NB4 (cell line): ENCODE measurements at regions not wholly inside any gene's neighbourhood (a gene's known extent, or its start where the extent isn't known, plus 50 kb on each side); places are given as distances from the start of the nearest gene placed in this dataset.

Experiments used
- MYC ChIP-seq: IDR thresholded peaks from 2 replicates; pipeline ENCODE4 v1.6.1; 2011; ENCODE audit warnings: low read depth, low read length
- POLR2A ChIP-seq: IDR thresholded peaks from 2 replicates; pipeline ENCODE4 v1.6.1; 2011; ENCODE audit warnings: mild to moderate bottlenecking; ENCODE audit not compliant: insufficient read length; ENCODE audit errors: extremely low read depth
- TF ChIP-seq, protein P1 (sequence below): IDR thresholded peaks from one replicate; pipeline ENCODE4 v1.5.1; 2012; ENCODE audit warnings: low read depth, low read length
- TF ChIP-seq, protein P2 (sequence below): IDR thresholded peaks from 2 replicates; pipeline ENCODE4 v1.6.1; 2011; ENCODE audit warnings: low read depth, low read length

DNA sequence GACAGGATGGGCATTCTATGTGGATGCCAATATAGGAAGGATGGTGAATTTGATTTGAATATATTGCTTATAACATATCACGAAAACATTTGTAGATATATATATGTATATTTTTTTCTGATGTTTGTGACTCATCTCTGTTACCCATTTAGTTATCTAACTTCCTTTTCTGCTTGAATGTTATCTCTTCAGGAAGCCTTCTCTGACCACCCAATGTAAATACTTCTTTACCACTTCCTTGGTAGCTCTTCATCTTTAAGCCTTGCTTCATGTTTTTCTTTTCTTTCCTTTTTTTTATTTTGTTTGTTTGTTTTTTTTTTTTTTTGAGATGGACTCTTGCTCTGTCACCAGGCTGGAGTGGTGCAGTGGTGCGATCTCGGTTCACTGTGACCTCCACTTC lies 260.5 kb upstream of the EPHA7 start:
- TF ChIP-seq, protein P1, sequence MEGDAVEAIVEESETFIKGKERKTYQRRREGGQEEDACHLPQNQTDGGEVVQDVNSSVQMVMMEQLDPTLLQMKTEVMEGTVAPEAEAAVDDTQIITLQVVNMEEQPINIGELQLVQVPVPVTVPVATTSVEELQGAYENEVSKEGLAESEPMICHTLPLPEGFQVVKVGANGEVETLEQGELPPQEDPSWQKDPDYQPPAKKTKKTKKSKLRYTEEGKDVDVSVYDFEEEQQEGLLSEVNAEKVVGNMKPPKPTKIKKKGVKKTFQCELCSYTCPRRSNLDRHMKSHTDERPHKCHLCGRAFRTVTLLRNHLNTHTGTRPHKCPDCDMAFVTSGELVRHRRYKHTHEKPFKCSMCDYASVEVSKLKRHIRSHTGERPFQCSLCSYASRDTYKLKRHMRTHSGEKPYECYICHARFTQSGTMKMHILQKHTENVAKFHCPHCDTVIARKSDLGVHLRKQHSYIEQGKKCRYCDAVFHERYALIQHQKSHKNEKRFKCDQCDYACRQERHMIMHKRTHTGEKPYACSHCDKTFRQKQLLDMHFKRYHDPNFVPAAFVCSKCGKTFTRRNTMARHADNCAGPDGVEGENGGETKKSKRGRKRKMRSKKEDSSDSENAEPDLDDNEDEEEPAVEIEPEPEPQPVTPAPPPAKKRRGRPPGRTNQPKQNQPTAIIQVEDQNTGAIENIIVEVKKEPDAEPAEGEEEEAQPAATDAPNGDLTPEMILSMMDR, result no peak
- no peak for TF ChIP-seq POLR2A
- TF ChIP-seq, protein P2, sequence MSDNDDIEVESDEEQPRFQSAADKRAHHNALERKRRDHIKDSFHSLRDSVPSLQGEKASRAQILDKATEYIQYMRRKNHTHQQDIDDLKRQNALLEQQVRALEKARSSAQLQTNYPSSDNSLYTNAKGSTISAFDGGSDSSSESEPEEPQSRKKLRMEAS, result no peak
- TF ChIP-seq MYC, result no peak
